ENCODE measurements at regions not wholly inside any gene's neighbourhood (a gene's known extent, or its start where the extent isn't known, plus 50 kb on each side); places are given as distances from the start of the nearest gene placed in this dataset.

DNA sequence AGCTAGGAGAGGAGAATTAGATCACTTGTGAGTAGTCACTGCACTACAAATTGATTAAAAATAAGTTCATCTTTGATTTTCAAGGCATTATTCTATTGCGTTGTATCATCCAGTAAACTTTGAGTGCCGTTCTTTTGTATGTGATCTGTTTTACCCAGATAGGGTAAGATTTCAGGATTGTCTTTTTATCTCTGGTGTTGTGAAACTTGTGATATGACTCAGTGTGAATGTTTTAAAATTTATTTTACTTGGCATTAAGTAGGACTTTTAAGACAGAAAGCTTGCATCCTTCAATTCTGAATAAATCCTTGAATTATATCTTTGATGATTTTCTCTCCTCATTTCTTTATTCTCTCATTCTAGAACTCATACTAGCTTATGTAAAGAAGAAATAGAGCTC, 93.3 kb upstream of the ADAMTS5 start:
- H3K4me1 ChIP-seq (ENCODE audit: insufficient read depth, low read length), result no peaks in the 10 kb centered on the region
- no peaks in the 10 kb centered on the region for H3K27me3 ChIP-seq (ENCODE audit: insufficient read depth, low read length, poor library complexity)
- ATAC-seq (ENCODE audit: insufficient read depth, low read depth), result no peak
- H3K9ac ChIP-seq (ENCODE audit: low read depth, low read length), result no peak overlapping the region
- TF ChIP-seq, protein P1, sequence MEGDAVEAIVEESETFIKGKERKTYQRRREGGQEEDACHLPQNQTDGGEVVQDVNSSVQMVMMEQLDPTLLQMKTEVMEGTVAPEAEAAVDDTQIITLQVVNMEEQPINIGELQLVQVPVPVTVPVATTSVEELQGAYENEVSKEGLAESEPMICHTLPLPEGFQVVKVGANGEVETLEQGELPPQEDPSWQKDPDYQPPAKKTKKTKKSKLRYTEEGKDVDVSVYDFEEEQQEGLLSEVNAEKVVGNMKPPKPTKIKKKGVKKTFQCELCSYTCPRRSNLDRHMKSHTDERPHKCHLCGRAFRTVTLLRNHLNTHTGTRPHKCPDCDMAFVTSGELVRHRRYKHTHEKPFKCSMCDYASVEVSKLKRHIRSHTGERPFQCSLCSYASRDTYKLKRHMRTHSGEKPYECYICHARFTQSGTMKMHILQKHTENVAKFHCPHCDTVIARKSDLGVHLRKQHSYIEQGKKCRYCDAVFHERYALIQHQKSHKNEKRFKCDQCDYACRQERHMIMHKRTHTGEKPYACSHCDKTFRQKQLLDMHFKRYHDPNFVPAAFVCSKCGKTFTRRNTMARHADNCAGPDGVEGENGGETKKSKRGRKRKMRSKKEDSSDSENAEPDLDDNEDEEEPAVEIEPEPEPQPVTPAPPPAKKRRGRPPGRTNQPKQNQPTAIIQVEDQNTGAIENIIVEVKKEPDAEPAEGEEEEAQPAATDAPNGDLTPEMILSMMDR (IDR thresholded peaks at IDR 0.05; ENCODE audit: borderline replicate concordance, extremely low read depth, low read length, poor library complexity, severe bottlenecking), result no peak
- TF ChIP-seq EZH2 (IDR thresholded peaks at IDR 0.05; ENCODE audit: borderline replicate concordance, low read depth, low read length, severe bottlenecking), result no peak
- H3K27ac ChIP-seq (ENCODE audit: low read length), result no peak overlapping the region
- H3K9me3 ChIP-seq (ENCODE audit: insufficient read depth, low read length, severe bottlenecking), result no peaks in the 10 kb centered on the region
- H2AFZ ChIP-seq (ENCODE audit: low read depth, low read length), result no peak overlapping the region
- no peaks in the 10 kb centered on the region for H4K20me1 ChIP-seq (ENCODE audit: insufficient read depth, low read length)
- H3K79me2 ChIP-seq (ENCODE audit: insufficient read depth, low read length), result no peaks in the 10 kb centered on the region
- DNase-seq, result no peak
- no peak overlapping the region for H3K4me2 ChIP-seq (ENCODE audit: insufficient read depth, low read length)
- H3K4me3 ChIP-seq (ENCODE audit: low read depth in 1 of 2, low read length in 2 of 2), result no peak overlapping the region
- no peaks in the 10 kb centered on the region for H3K36me3 ChIP-seq (ENCODE audit: insufficient read depth, low read length)

DNA sequence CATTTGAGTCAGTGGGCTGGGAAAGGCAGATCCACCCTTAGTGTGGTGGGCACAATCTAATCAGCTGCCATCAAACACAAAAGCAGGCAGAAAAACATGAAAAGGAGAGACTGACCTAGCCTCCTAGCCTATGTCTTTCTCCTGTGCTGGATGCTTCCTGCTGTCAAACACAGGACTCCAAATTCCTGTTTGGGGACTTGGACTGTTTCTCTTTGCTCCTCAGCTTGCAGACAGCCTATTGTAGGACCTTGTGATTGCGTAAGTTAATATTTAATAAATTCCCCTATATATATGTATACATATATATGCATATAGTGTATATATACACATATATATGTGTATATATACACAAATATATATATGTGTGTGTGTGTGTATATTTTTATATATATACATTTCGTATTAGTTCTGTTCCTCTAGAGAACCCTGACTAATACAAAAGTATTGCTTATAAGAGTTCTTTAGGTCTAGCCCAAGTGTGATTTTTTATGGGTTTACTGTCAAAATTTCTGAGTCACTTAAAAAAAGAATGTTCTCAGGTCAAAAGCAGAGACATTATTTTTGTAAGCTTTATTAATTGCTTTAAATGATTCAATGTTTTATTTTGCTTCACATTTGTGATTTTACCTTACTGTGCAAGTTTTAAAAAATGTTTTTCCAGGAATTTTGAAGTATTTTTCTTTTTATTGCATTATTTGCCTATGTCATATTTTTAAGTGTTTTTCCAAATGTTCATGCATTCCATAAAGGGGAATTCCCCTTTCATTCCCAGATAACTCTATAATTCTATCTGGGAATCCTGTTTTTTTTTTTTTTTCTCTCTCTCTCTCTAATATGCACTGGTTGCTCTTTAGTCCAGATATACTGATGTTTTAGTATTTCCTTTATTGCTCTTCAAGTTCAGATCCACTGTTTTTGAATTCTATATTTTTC, 92.1 kb upstream of the ADAMTS5 start:
- Histone ChIP-seq H3K9ac (ENCODE audit: low read depth, low read length) (no peak overlapping the region), H3K27me3 (ENCODE audit: insufficient read depth, low read length, poor library complexity) (no peaks in the 10 kb centered on the region), H3K4me1 (ENCODE audit: insufficient read depth, low read length) (no peaks in the 10 kb centered on the region), H3K79me2 (ENCODE audit: insufficient read depth, low read length) (no peaks in the 10 kb centered on the region), H3K36me3 (ENCODE audit: insufficient read depth, low read length) (no peaks in the 10 kb centered on the region), H3K4me3 (ENCODE audit: low read depth in 1 of 2, low read length in 2 of 2) (no peak overlapping the region), H3K9me3 (ENCODE audit: insufficient read depth, low read length, severe bottlenecking) (no peaks in the 10 kb centered on the region), H3K4me2 (ENCODE audit: insufficient read depth, low read length) (no peak overlapping the region), H2AFZ (ENCODE audit: low read depth, low read length) (no peak overlapping the region), H3K27ac (ENCODE audit: low read length) (no peak overlapping the region), H4K20me1 (ENCODE audit: insufficient read depth, low read length) (no peaks in the 10 kb centered on the region)
- no peak for TF ChIP-seq EZH2 (IDR thresholded peaks at IDR 0.05; ENCODE audit: borderline replicate concordance, low read depth, low read length, severe bottlenecking)
- TF ChIP-seq, protein P1 (IDR thresholded peaks at IDR 0.05; ENCODE audit: borderline replicate concordance, extremely low read depth, low read length, poor library complexity, severe bottlenecking), result no peak
- DNase-seq (no peak), ATAC-seq (ENCODE audit: insufficient read depth, low read depth) (no peak)

DNA sequence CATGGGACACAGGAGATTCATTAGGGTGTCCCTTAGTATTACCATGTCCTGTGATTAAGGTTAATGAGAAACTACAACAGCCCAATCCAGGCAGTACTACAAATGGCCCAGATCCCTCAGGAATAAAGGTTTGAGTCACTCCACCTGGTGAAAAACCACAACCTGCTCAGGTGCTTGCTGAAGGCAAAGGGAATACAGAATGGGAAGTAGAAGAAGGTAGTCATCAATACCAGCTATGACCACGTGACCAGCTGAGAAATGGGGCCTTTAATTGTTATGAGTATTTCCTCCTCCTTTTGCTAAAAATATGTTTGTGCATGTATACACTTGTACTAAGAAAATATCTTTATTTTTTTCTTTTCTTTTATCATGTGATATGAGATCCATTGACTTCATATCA, 91.1 kb upstream of the ADAMTS5 start:
- TF ChIP-seq, protein P1 (IDR thresholded peaks at IDR 0.05; ENCODE audit: borderline replicate concordance, extremely low read depth, low read length, poor library complexity, severe bottlenecking), result no peak
- TF ChIP-seq EZH2 (IDR thresholded peaks at IDR 0.05; ENCODE audit: borderline replicate concordance, low read depth, low read length, severe bottlenecking), result no peak
- H3K4me2 ChIP-seq (ENCODE audit: insufficient read depth, low read length), result no peak overlapping the region
- no peaks in the 10 kb centered on the region for H3K9me3 ChIP-seq (ENCODE audit: insufficient read depth, low read length, severe bottlenecking)
- ATAC-seq (ENCODE audit: insufficient read depth, low read depth) (no peak), DNase-seq (no peak)
- no peak overlapping the region for H3K4me3 ChIP-seq (ENCODE audit: low read depth in 1 of 2, low read length in 2 of 2)
- no peaks in the 10 kb centered on the region for H3K4me1 ChIP-seq (ENCODE audit: insufficient read depth, low read length)
- H3K9ac ChIP-seq (ENCODE audit: low read depth, low read length), result no peak overlapping the region
- no peaks in the 10 kb centered on the region for H3K27me3 ChIP-seq (ENCODE audit: insufficient read depth, low read length, poor library complexity)
- H3K79me2 ChIP-seq (ENCODE audit: insufficient read depth, low read length), result no peaks in the 10 kb centered on the region
- no peaks in the 10 kb centered on the region for H3K36me3 ChIP-seq (ENCODE audit: insufficient read depth, low read length)
- H2AFZ ChIP-seq (ENCODE audit: low read depth, low read length), result no peak overlapping the region
- H4K20me1 ChIP-seq (ENCODE audit: insufficient read depth, low read length), result no peaks in the 10 kb centered on the region
- no peak overlapping the region for H3K27ac ChIP-seq (ENCODE audit: low read length)
